Trophoblast cell (in vitro differentiated cells and primary cell): ENCODE measurements at regions not wholly inside any gene's neighbourhood (a gene's known extent, or its start where the extent isn't known, plus 50 kb on each side); places are given as distances from the start of the nearest gene placed in this dataset.

ENCODE experiments used
- DNase-seq, 2 donors: peaks; one replicate each; pipeline ENCODE4 v3.0.0-alpha.2; 2016
- H2AFZ ChIP-seq: 2 replicates; pipeline ENCODE4 v1.6.1; 2013; ENCODE audit warnings: low read length, moderate library complexity, mild to moderate bottlenecking; ENCODE audit not compliant: insufficient read depth, poor library complexity
- H2AK5ac ChIP-seq: 2 replicates; pipeline ENCODE4 v1.6.1; 2013; ENCODE audit warnings: mild to moderate bottlenecking, low read length
- H2BK120ac ChIP-seq: 2 replicates; pipeline ENCODE4 v1.6.1; 2013; ENCODE audit warnings: low read length, mild to moderate bottlenecking, moderate library complexity; ENCODE audit not compliant: insufficient read depth, poor library complexity
- H2BK12ac ChIP-seq: 2 replicates; pipeline ENCODE4 v1.6.1; 2013; ENCODE audit warnings: mild to moderate bottlenecking, low read length, moderate library complexity
- H2BK5ac ChIP-seq: 2 replicates; pipeline ENCODE4 v1.6.1; 2013; ENCODE audit warnings: low read length, low read depth, moderate library complexity, mild to moderate bottlenecking; ENCODE audit not compliant: poor library complexity
- H3K14ac ChIP-seq: 2 replicates; pipeline ENCODE4 v1.6.1; 2013; ENCODE audit warnings: mild to moderate bottlenecking, low read length
- H3K18ac ChIP-seq: 2 replicates; pipeline ENCODE4 v1.6.1; 2013; ENCODE audit warnings: mild to moderate bottlenecking, low read length
- H3K23ac ChIP-seq: 2 replicates; pipeline ENCODE4 v1.6.1; 2013; ENCODE audit warnings: low read length
- H3K27ac ChIP-seq: 2 replicates; pipeline ENCODE4 v1.5.1; 2013; ENCODE audit warnings: low read depth, mild to moderate bottlenecking, inconsistent platforms, low read length, moderate library complexity
- H3K27me3 ChIP-seq: 2 replicates; pipeline ENCODE4 v1.6.1; 2013; ENCODE audit warnings: inconsistent platforms, mild to moderate bottlenecking, low read length, moderate library complexity; ENCODE audit not compliant: insufficient read depth
- H3K36me3 ChIP-seq, 2 experiments: 1 replicate in 1 of 2; 2 replicates in 1 of 2; pipeline ENCODE4 v1.6.1; 2013; ENCODE audit warnings: low read length in 2 of 2, mild to moderate bottlenecking in 2 of 2, moderate library complexity in 1 of 2; ENCODE audit not compliant: insufficient read depth in 2 of 2, control insufficient read depth in 1 of 2
- H3K4ac ChIP-seq: 2 replicates; pipeline ENCODE4 v1.6.1; 2013; ENCODE audit warnings: low read depth, mild to moderate bottlenecking, low read length, moderate library complexity
- H3K4me1 ChIP-seq, 2 experiments: 1 replicate in 1 of 2; 2 replicates in 1 of 2; pipeline ENCODE4 v1.6.1; 2013; ENCODE audit warnings: low read length in 2 of 2, mild to moderate bottlenecking in 2 of 2, moderate library complexity in 1 of 2; ENCODE audit not compliant: insufficient read depth in 2 of 2, control insufficient read depth in 1 of 2
- H3K4me2 ChIP-seq: 2 replicates; pipeline ENCODE4 v1.6.1; 2013; ENCODE audit warnings: inconsistent platforms, mild to moderate bottlenecking, low read length, moderate library complexity
- H3K4me3 ChIP-seq: 2 replicates; pipeline ENCODE4 v1.5.1; 2013; ENCODE audit warnings: mild to moderate bottlenecking, low read depth, low read length, inconsistent platforms
- H3K79me1 ChIP-seq: one replicate; pipeline ENCODE4 v1.6.1; 2013; ENCODE audit warnings: low read length
- H3K79me2 ChIP-seq: 2 replicates; pipeline ENCODE4 v1.6.1; 2013; ENCODE audit warnings: low read length, mild to moderate bottlenecking; ENCODE audit not compliant: control insufficient read depth, insufficient read depth, poor library complexity
- H3K9ac ChIP-seq: 2 replicates; pipeline ENCODE4 v1.6.1; 2013; ENCODE audit warnings: mild to moderate bottlenecking, low read length
- H3K9me3 ChIP-seq: 2 replicates; pipeline ENCODE4 v1.6.1; 2013; ENCODE audit warnings: low read depth, mild to moderate bottlenecking, control low read depth, inconsistent platforms, low read length; ENCODE audit not compliant: insufficient read depth
- H4K12ac ChIP-seq: 2 replicates; pipeline ENCODE4 v1.6.1; 2013; ENCODE audit warnings: low read depth, mild to moderate bottlenecking, low read length, moderate library complexity
- H4K8ac ChIP-seq: 2 replicates; pipeline ENCODE4 v1.6.1; 2013; ENCODE audit warnings: low read depth, mild to moderate bottlenecking, low read length, moderate library complexity
- H4K91ac ChIP-seq: one replicate; pipeline ENCODE4 v1.6.1; 2013; ENCODE audit warnings: low read depth, mild to moderate bottlenecking, low read length, moderate library complexity
- WGBS: extraction: QIAGEN DNeasy Blood & Tissue Kit; methylation state at CpG from one replicate; pipeline ENCODE4 v1.1.7; 2013; ENCODE audit warnings: missing lambda C conversion rate; ENCODE audit not compliant: insufficient read length, insufficient coverage; ENCODE audit errors: extremely low coverage; 5-methylcytosine and 5-hydroxymethylcytosine counted together

GRCh38 chr2:13682540-13683272 lies 949.8 kb upstream of the LRATD1 start:
- no peak overlapping the region for H2AFZ ChIP-seq
- DNase-seq: peak; percentile 38 to 43
- no peak overlapping the region for H4K8ac ChIP-seq
- no peak overlapping the region for H3K4ac ChIP-seq
- no peak overlapping the region for H3K18ac ChIP-seq
- H2AK5ac ChIP-seq: no peak overlapping the region
- H2BK120ac ChIP-seq: no peak overlapping the region
- no peak overlapping the region for H4K12ac ChIP-seq
- no peak overlapping the region for H3K4me3 ChIP-seq
- H4K91ac ChIP-seq: no peak overlapping the region
- H3K79me2 ChIP-seq: peaks cover 2% of the 10 kb centered on the region
- H3K79me1 ChIP-seq: no peaks in the 10 kb centered on the region
- H3K4me1 ChIP-seq: no peaks in the 10 kb centered on the region
- WGBS: no CpG with 5 or more reads among the region's 4 CpGs
- peaks cover 3% of the 10 kb centered on the region for H3K9me3 ChIP-seq
- no peak overlapping the region for H3K14ac ChIP-seq
- H3K27me3 ChIP-seq: no peaks in the 10 kb centered on the region
- no peak overlapping the region for H3K23ac ChIP-seq
- H3K36me3 ChIP-seq: no peaks in the 10 kb centered on the region
- no peak overlapping the region for H3K27ac ChIP-seq
- no peak overlapping the region for H3K4me2 ChIP-seq
- no peak overlapping the region for H2BK12ac ChIP-seq
- H3K9ac ChIP-seq: no peak overlapping the region
- no peak overlapping the region for H2BK5ac ChIP-seq

- no peak overlapping the region for H2BK120ac ChIP-seq
- H3K9ac ChIP-seq: no peak overlapping the region
- no peaks in the 10 kb centered on the region for H3K36me3 ChIP-seq
- H3K4me1 ChIP-seq: no peaks in the 10 kb centered on the region
- no peak overlapping the region for H3K4ac ChIP-seq
- H3K18ac ChIP-seq: no peak overlapping the region
- H3K79me2 ChIP-seq: no peaks in the 10 kb centered on the region
- no peak overlapping the region for H3K27ac ChIP-seq
- H3K79me1 ChIP-seq: no peaks in the 10 kb centered on the region
- H4K12ac ChIP-seq: no peak overlapping the region
- no peak overlapping the region for H2BK5ac ChIP-seq
- H2AK5ac ChIP-seq: no peak overlapping the region
- H3K23ac ChIP-seq: no peak overlapping the region
- no peak overlapping the region for H2AFZ ChIP-seq
- no peak overlapping the region for H3K14ac ChIP-seq
- no CpG with 5 or more reads among the region's 1 CpG for WGBS
- no peak overlapping the region for H4K91ac ChIP-seq
- H4K8ac ChIP-seq: no peak overlapping the region
- H3K9me3 ChIP-seq: peaks cover 1% of the 10 kb centered on the region
- H3K4me3 ChIP-seq: no peak overlapping the region
- H3K4me2 ChIP-seq: no peak overlapping the region
- no peak for DNase-seq
- no peak overlapping the region for H2BK12ac ChIP-seq
- no peaks in the 10 kb centered on the region for H3K27me3 ChIP-seq
Observed at GRCh38 chr2:13686262-13686661, 946.3 kb upstream of the LRATD1 start.

GRCh38 chr2:13694673-13695072 lies 937.8 kb upstream of the LRATD1 start:
- Histone ChIP-seq H3K18ac (no peak overlapping the region), H3K4me2 (no peak overlapping the region), H4K8ac (no peak overlapping the region), H3K36me3 (no peaks in the 10 kb centered on the region), H3K14ac (no peak overlapping the region), H3K27ac (no peak overlapping the region), H3K4me1 (no peaks in the 10 kb centered on the region), H2AK5ac (no peak overlapping the region), H2BK5ac (no peak overlapping the region), H3K79me1 (no peaks in the 10 kb centered on the region), H3K9ac (no peak overlapping the region), H4K12ac (no peak overlapping the region), H3K23ac (no peak overlapping the region), H3K4me3 (no peak overlapping the region), H3K79me2 (no peaks in the 10 kb centered on the region), H2BK12ac (no peak overlapping the region), H3K27me3 (no peaks in the 10 kb centered on the region), H4K91ac (no peak overlapping the region), H3K4ac (no peak overlapping the region), H3K9me3 (no peaks in the 10 kb centered on the region), H2BK120ac (no peak overlapping the region), H2AFZ (no peak overlapping the region)
- DNase-seq: no peak

GRCh38 chr2:13696601-13697000 lies 935.9 kb upstream of the LRATD1 start:
- Histone ChIP-seq H2BK12ac (no peak overlapping the region), H4K8ac (no peak overlapping the region), H3K23ac (no peak overlapping the region), H3K9ac (no peak overlapping the region), H3K27ac (no peak overlapping the region), H3K4me3 (no peak overlapping the region), H3K4me2 (no peak overlapping the region), H2AK5ac (no peak overlapping the region), H4K91ac (no peak overlapping the region), H3K27me3 (no peaks in the 10 kb centered on the region), H4K12ac (no peak overlapping the region), H3K4ac (no peak overlapping the region), H3K4me1 (no peaks in the 10 kb centered on the region), H3K79me1 (no peaks in the 10 kb centered on the region), H2BK5ac (no peak overlapping the region), H3K36me3 (no peaks in the 10 kb centered on the region), H2BK120ac (no peak overlapping the region), H3K14ac (no peak overlapping the region), H3K18ac (no peak overlapping the region), H3K79me2 (no peaks in the 10 kb centered on the region), H2AFZ (no peak overlapping the region), H3K9me3 (no peaks in the 10 kb centered on the region)
- no peak for DNase-seq
- WGBS: no CpG with 5 or more reads among the region's 5 CpGs
